Right lobe of liver (tissue), 4 donors: ENCODE measurements at regions not wholly inside any gene's neighbourhood (a gene's known extent, or its start where the extent isn't known, plus 50 kb on each side); places are given as distances from the start of the nearest gene placed in this dataset.

Experiments
- CTCF ChIP-seq, 4 donors: fragments of 200-600 bp in 3 of 4; fragments of 450-650 bp in 1 of 4; IDR thresholded peaks; one replicate each; pipeline versions ENCODE4 v1.5.1 to v1.8.0; 2016 to 2022; ENCODE audit warnings: antibody characterized with exemption in 4 of 4, mild to moderate bottlenecking in 2 of 4
- POLR2A ChIP-seq: fragments of 450-650 bp; IDR thresholded peaks from one replicate; pipeline ENCODE4 v1.6.1; 2017; ENCODE audit warnings: antibody characterized with exemption, mild to moderate bottlenecking
- donor health status: DM: no; HTN: no; CAD: no.
- donor health status: DM: no; HTN: no; CAD: no.
- donor health status: DM: no; HTN: yes; CAD: no.

DNA sequence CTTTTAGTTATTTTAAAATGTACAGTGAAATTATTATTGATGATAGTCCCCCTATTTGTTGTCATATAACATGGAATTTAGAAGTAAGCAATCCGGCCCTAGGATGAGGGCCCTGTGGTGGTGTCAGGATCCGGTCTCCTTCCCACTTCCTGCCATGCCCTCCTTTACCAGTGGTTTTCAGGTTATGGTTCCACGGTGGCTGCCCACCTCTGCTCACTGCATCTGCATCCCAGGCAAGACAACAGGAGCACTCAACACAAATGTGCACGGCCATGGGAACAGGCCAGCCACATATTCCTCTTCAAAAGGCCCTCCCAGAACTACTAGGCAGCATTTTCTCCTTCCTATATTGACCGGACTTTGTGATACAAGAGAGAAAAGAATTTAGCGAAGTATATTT lies 1007.2 kb downstream of the TBC1D22A start:
- TF ChIP-seq POLR2A = no peak
- TF ChIP-seq CTCF (IDR thresholded peaks at IDR 0.05) = no peak
